Nucleus accumbens (tissue), 56 donors: ENCODE measurements at regions not wholly inside any gene's neighbourhood (a gene's known extent, or its start where the extent isn't known, plus 50 kb on each side); places are given as distances from the start of the nearest gene placed in this dataset.

ENCODE experiments used
- DNase-seq, 56 donors: peaks; one replicate each; lab custom pipeline; 2025; lab: John Stamatoyannopoulos, UW

- no peak for DNase-seq
Measured at GRCh38 chr10:129231821-129232220, 235.2 kb upstream of the MGMT start.

- DNase-seq, result no peak
Measured at GRCh38 chr10:129233351-129234148, 233.5 kb upstream of the MGMT start.

- no peak for DNase-seq
Measured at GRCh38 chr10:129236274-129236691, 230.8 kb upstream of the MGMT start.

GRCh38 chr10:129241461-129241860 is 225.6 kb upstream of the MGMT start:
- DNase-seq, result no peak

- no peak for DNase-seq
Measured at GRCh38 chr10:129244298-129244697, 222.7 kb upstream of the MGMT start.

- DNase-seq, result no peak
Measured at GRCh38 chr10:129244757-129245156, 222.3 kb upstream of the MGMT start.

- DNase-seq, result no peak
Measured at GRCh38 chr10:129253161-129253864, 213.7 kb upstream of the MGMT start.

- DNase-seq, result no peak
Measured at GRCh38 chr10:129253865-129254179, 213.2 kb upstream of the MGMT start.

GRCh38 chr10:129258283-129258923 is 208.6 kb upstream of the MGMT start:
- no peak for DNase-seq

- DNase-seq, result no peak
Measured at GRCh38 chr10:129259128-129259815, 207.8 kb upstream of the MGMT start.

- DNase-seq, result no peak
Measured at GRCh38 chr10:129272176-129272575, 194.9 kb upstream of the MGMT start.

- no peak for DNase-seq
Measured at GRCh38 chr10:129272866-129273650, 194.0 kb upstream of the MGMT start.

GRCh38 chr10:129273860-129274259 is 193.2 kb upstream of the MGMT start:
- DNase-seq, result no peak

- no peak for DNase-seq
Measured at GRCh38 chr10:129274748-129275474, 192.1 kb upstream of the MGMT start.

GRCh38 chr10:129275886-129276285 is 191.2 kb upstream of the MGMT start:
- no peak for DNase-seq

GRCh38 chr10:129277084-129277483 is 190.0 kb upstream of the MGMT start:
- no peak for DNase-seq

GRCh38 chr10:129277841-129278240 is 189.2 kb upstream of the MGMT start:
- no peak for DNase-seq

- DNase-seq, result no peak
Measured at GRCh38 chr10:129278686-129279085, 188.4 kb upstream of the MGMT start.

GRCh38 chr10:129279446-129280154 is 187.4 kb upstream of the MGMT start:
- no peak for DNase-seq
